OCI-LY7 (cell line): ENCODE measurements at regions not wholly inside any gene's neighbourhood (a gene's known extent, or its start where the extent isn't known, plus 50 kb on each side); places are given as distances from the start of the nearest gene placed in this dataset.

ENCODE experiments used
- BruUV-seq: library from RNA; stranded (reverse); fragments of 400-500 nt; replicated peaks from 2 replicates; lab custom pipeline; 2021; lab: Mats Ljungman, UMichigan
- CTCF ChIA-PET: fragments of 300-600 bp; sonication (Branson Sonifier 250); formaldehyde crosslinking; loops from one replicate; lab custom pipeline; 2022; ENCODE audit warnings: antibody characterized with exemption; ENCODE audit not compliant: unreplicated experiment; lab: Charles Lee
- POLR2A ChIA-PET: fragments of 300-600 bp; sonication (Branson Sonifier 250); formaldehyde crosslinking; loops from one replicate; lab custom pipeline; 2022; ENCODE audit warnings: antibody characterized with exemption; lab: Charles Lee
- DNase-seq: peaks from one replicate; pipeline ENCODE4 v3.0.0-alpha.2; 2015; ENCODE audit warnings: low spot score
- H2AFZ ChIP-seq: fragments of 200-600 bp; sonication (generic), shearing (Covaris generic); 2 replicates; pipeline ENCODE4 v1.6.1; 2014; ENCODE audit warnings: mild to moderate bottlenecking, antibody characterized with exemption, low read length, moderate library complexity
- H3K27ac ChIP-seq: fragments of 200-600 bp; sonication (generic); 2 replicates; pipeline ENCODE4 v1.5.1; 2014; ENCODE audit warnings: mixed run types, low read depth, mild to moderate bottlenecking, moderate library complexity, low read length, inconsistent platforms; ENCODE audit not compliant: poor library complexity, severe bottlenecking
- H3K36me3 ChIP-seq: fragments of 200-600 bp; sonication (generic); 2 replicates; pipeline ENCODE4 v1.6.1; 2014; ENCODE audit warnings: mild to moderate bottlenecking, antibody characterized with exemption, low read length, moderate library complexity, mixed read lengths; ENCODE audit not compliant: insufficient read depth
- H3K4me1 ChIP-seq: fragments of 200-600 bp; sonication (generic); 2 replicates; pipeline ENCODE4 v1.5.1; 2014; ENCODE audit warnings: mild to moderate bottlenecking, low read length; ENCODE audit not compliant: insufficient read depth, poor library complexity, severe bottlenecking
- H3K4me2 ChIP-seq: fragments of 200-600 bp; sonication (generic); 2 replicates; pipeline ENCODE4 v1.6.1; 2014; ENCODE audit warnings: mild to moderate bottlenecking, low read length
- H3K4me3 ChIP-seq: fragments of 200-600 bp; sonication (generic); 2 replicates; pipeline ENCODE4 v1.5.1; 2014; ENCODE audit warnings: mild to moderate bottlenecking, low read depth, low read length; ENCODE audit not compliant: poor library complexity, severe bottlenecking
- H3K79me2 ChIP-seq: fragments of 200-600 bp; sonication (generic); 2 replicates; pipeline ENCODE4 v1.6.1; 2016; ENCODE audit warnings: low read depth, mild to moderate bottlenecking, low read length, moderate library complexity, mixed read lengths; ENCODE audit not compliant: insufficient read depth
- H3K9me2 ChIP-seq: fragments of 200-600 bp; sonication (generic); 2 replicates; pipeline ENCODE4 v1.6.1; 2016; ENCODE audit warnings: mild to moderate bottlenecking, low read length, mixed read lengths; ENCODE audit not compliant: insufficient read depth
- H3K9me3 ChIP-seq: fragments of 200-600 bp; sonication (generic); 2 replicates; pipeline ENCODE4 v1.6.1; 2014; ENCODE audit warnings: mild to moderate bottlenecking, mixed run types, low read length, mixed read lengths
- H4K20me1 ChIP-seq: fragments of 200-600 bp; sonication (generic); 2 replicates; pipeline ENCODE4 v1.6.1; 2014; ENCODE audit warnings: mild to moderate bottlenecking, antibody characterized with exemption, low read length, moderate library complexity, mixed read lengths; ENCODE audit not compliant: insufficient read depth
- EZH2phosphoT487 ChIP-seq: fragments of 200-600 bp; sonication (generic); IDR thresholded peaks from 2 replicates; pipeline ENCODE4 v1.6.1; 2018; ENCODE audit warnings: low read depth, borderline replicate concordance, mild to moderate bottlenecking, mixed run types, antibody characterized with exemption, low read length, moderate library complexity, mixed read lengths
- intact Hi-C: fragments of 100-400 bp; cut with micrococcal nuclease; formaldehyde crosslinking; loops from one replicate; pipeline ENCODE4 v1.10.0; 2022; ENCODE audit not compliant: unreplicated experiment
- TF ChIP-seq, protein P1 (sequence below): fragments of 200-600 bp; sonication (generic); conservative IDR thresholded peaks from 2 replicates; pipeline ENCODE4 v1.5.1; 2014; ENCODE audit warnings: mild to moderate bottlenecking, antibody characterized with exemption, low read length, moderate library complexity, mixed read lengths

DNA sequence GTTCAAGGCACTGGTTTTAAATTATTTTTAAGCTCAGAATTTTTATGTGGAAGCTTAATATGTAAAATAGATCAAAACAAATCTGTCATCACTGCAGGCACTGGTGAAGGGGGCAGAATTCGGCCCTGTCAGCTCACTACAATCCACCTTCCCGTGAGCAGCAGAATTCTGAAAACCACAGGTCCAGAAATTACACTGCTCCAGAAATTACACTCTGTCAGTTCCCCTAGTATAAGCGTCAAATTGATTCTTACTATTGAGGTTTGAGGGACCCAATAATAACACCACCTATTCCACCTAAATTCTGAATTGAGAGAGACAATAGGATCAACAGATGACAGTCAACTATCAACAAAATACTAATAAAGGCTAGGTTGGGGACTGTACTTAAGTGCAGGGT lies 245.5 kb downstream of the PHLDA1 start:
- no peak overlapping the region for H3K4me2 ChIP-seq
- no peaks in the 10 kb centered on the region for H3K9me2 ChIP-seq
- no peaks in the 10 kb centered on the region for H3K36me3 ChIP-seq
- no peaks in the 10 kb centered on the region for H3K79me2 ChIP-seq
- peaks cover 24% of the 10 kb centered on the region for H3K4me1 ChIP-seq
- CTCF ChIA-PET, result no interaction called here
- BruUV-seq, result no TSS peak
- no peak overlapping the region for H3K27ac ChIP-seq
- no peak for DNase-seq
- no peaks in the 10 kb centered on the region for H4K20me1 ChIP-seq
- TF ChIP-seq EZH2phosphoT487, result no peak
- TF ChIP-seq, protein P1, sequence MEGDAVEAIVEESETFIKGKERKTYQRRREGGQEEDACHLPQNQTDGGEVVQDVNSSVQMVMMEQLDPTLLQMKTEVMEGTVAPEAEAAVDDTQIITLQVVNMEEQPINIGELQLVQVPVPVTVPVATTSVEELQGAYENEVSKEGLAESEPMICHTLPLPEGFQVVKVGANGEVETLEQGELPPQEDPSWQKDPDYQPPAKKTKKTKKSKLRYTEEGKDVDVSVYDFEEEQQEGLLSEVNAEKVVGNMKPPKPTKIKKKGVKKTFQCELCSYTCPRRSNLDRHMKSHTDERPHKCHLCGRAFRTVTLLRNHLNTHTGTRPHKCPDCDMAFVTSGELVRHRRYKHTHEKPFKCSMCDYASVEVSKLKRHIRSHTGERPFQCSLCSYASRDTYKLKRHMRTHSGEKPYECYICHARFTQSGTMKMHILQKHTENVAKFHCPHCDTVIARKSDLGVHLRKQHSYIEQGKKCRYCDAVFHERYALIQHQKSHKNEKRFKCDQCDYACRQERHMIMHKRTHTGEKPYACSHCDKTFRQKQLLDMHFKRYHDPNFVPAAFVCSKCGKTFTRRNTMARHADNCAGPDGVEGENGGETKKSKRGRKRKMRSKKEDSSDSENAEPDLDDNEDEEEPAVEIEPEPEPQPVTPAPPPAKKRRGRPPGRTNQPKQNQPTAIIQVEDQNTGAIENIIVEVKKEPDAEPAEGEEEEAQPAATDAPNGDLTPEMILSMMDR, result no peak
- H3K9me3 ChIP-seq, result no peaks in the 10 kb centered on the region
- POLR2A ChIA-PET, result interaction anchor here (1.0 to 2.2 kb wide), 3 partner anchors 9 to 224 kb away, joined by 4 to 8 read pairs (median 5); no protein-coding TSS in a partner anchor
- H3K4me3 ChIP-seq, result no peak overlapping the region
- H2AFZ ChIP-seq, result 0 out of 2 replicates have a peak overlapping the region, but pooled peaks have one; percentile 36
- intact Hi-C loops, result no loop called here

DNA sequence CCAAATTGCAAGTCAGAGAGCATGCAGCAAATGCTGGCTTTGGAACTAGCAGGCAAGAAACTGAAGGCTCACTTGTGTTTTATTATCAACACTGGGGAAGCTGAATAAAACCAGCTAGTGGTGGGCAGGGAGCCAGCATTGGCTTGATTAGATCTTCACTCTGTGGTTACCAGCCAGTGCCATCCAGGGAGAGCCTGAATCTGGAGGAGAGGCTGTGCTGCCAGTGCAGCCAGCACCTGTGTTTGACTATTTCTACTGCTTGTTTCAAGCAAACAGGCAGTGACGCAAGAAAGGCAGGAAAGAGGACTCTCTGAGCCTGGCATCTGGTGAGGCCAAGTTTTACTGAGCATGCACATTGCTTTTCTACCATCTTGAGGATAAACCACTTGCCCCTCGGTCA lies 247.0 kb downstream of the PHLDA1 start:
- no peak overlapping the region for H3K4me3 ChIP-seq
- DNase-seq, result peak; percentile 59
- no peaks in the 10 kb centered on the region for H3K9me3 ChIP-seq
- peaks cover 24% of the 10 kb centered on the region for H3K4me1 ChIP-seq
- intact Hi-C loops, result no loop called here
- CTCF ChIA-PET, result interaction anchor here (0.7 to 0.8 kb wide), 2 partner anchors 177 to 246 kb away, joined by 3 read pairs; no protein-coding TSS in a partner anchor
- no peaks in the 10 kb centered on the region for H4K20me1 ChIP-seq
- TF ChIP-seq, protein P1, result no peak
- TF ChIP-seq EZH2phosphoT487, result no peak
- peak overlapping the region; percentile 9; the same call in 1 of the 2 replicates for H3K4me2 ChIP-seq
- no peaks in the 10 kb centered on the region for H3K36me3 ChIP-seq
- BruUV-seq, result no TSS peak
- peak overlapping the region; percentile 81 for H2AFZ ChIP-seq
- H3K79me2 ChIP-seq, result no peaks in the 10 kb centered on the region
- POLR2A ChIA-PET, result interaction anchor here (0.6 to 2.2 kb wide), 8 partner anchors 8 to 175 kb away, joined by 3 to 8 read pairs (median 4); no protein-coding TSS in a partner anchor
- H3K9me2 ChIP-seq, result no peaks in the 10 kb centered on the region
- peak overlapping the region; percentile 0 for H3K27ac ChIP-seq

DNA sequence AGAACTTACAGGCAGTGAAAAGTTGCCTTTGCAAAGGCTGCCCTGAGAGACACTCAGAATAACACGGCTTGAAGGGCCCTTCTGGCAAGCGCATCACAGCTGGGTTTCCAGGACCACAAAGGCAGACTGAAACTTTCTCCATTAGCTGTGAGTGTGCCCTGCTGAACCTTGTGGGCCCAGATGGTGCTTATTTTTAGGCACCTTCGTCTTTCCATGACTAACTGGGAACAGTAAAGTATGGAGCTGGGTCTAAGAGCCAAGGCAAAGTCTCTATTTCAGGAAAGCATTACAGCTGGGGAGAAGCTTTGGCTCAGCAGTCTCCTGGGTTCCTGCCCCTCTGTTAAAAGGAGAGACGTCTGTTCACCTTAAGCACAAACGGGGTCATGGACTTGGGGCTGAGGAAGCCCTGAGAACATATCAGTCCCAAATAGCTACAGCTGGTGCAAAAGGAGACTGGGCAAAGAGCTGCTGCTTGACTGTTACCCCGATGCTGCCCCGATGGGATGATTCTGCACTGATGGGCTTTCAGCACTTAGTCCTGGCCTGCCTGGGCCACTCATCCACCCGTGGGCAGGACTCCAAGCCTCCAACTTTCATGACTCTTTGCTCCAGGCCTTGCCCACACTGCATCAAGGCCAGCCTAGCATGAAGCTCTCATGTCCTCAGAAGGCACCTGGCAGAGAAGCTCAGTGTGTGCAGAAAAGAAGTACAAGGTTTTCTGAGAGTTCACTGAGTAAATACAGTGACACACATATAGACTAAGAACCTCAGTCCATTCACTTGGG lies 248.3 kb downstream of the PHLDA1 start:
- ChIA-PET CTCF (no interaction called here), POLR2A (interaction anchor here (0.6 to 1.9 kb wide), 11 partner anchors 9 to 254 kb away, joined by 3 to 12 read pairs (median 3); no protein-coding TSS in a partner anchor)
- H4K20me1 ChIP-seq, result no peaks in the 10 kb centered on the region
- intact Hi-C loops, result no loop called here
- H3K9me2 ChIP-seq, result no peaks in the 10 kb centered on the region
- TF ChIP-seq, protein P1, result no peak
- no peak for TF ChIP-seq EZH2phosphoT487
- no peak overlapping the region for H3K27ac ChIP-seq
- no peak for DNase-seq
- no peak overlapping the region for H3K4me3 ChIP-seq
- H3K79me2 ChIP-seq, result no peaks in the 10 kb centered on the region
- no peak overlapping the region for H3K4me2 ChIP-seq
- no TSS peak for BruUV-seq
- H3K4me1 ChIP-seq, result peaks cover 24% of the 10 kb centered on the region
- no peaks in the 10 kb centered on the region for H3K9me3 ChIP-seq
- H2AFZ ChIP-seq, result no peak overlapping the region; the same call in 1 of the 2 replicates
- no peaks in the 10 kb centered on the region for H3K36me3 ChIP-seq
